ENCODE measurements at regions not wholly inside any gene's neighbourhood (a gene's known extent, or its start where the extent isn't known, plus 50 kb on each side); places are given as distances from the start of the nearest gene placed in this dataset.
"Not testable (repeated sequence)": the region's sequence is repeated elsewhere in the genome, so short reads cannot be mapped to it uniquely, and the experiment has no call there.

- no peak for DNase-seq
Measured at GRCh38 chr3:6467186-6467585, 393.7 kb upstream of the GRM7 start.

DNA sequence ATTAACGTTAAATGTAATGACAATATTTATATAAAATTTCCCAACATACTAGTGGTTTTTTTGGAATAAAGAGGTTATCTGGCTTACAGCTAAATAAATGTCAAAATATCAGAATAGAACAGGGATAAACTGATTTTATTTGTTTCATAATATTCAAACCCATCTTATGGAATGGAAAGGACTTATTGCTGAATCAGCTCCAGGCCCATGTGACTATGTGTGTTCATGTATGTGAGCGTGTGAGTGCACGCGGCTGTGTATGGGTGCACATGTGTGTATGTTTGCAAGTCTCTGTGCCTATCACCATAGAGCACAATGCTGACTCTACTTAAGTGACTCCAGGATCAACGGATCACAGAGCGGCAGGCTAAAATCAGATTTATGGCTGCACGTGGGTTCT, 392.3 kb upstream of the GRM7 start:
- no peak for DNase-seq

DNA sequence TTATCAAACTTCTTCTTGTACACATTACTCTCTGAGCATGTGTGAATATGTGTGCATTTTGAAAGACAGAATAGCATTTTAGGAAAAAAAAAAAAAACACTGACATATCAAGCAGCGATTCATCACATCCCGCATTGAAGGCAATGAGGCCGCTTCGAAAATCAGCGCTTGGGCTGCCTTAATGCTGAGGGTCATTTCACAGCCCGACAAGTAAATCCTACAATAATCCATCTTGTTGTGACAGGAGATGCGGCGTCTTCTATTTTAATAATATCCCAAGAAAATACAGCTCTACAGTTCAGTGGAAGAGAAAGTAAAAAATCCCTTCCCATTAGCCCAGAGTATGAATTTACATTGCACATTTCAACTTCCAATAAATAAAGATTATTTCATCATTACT, 389.2 kb upstream of the GRM7 start:
- DNase-seq: no peak

DNA sequence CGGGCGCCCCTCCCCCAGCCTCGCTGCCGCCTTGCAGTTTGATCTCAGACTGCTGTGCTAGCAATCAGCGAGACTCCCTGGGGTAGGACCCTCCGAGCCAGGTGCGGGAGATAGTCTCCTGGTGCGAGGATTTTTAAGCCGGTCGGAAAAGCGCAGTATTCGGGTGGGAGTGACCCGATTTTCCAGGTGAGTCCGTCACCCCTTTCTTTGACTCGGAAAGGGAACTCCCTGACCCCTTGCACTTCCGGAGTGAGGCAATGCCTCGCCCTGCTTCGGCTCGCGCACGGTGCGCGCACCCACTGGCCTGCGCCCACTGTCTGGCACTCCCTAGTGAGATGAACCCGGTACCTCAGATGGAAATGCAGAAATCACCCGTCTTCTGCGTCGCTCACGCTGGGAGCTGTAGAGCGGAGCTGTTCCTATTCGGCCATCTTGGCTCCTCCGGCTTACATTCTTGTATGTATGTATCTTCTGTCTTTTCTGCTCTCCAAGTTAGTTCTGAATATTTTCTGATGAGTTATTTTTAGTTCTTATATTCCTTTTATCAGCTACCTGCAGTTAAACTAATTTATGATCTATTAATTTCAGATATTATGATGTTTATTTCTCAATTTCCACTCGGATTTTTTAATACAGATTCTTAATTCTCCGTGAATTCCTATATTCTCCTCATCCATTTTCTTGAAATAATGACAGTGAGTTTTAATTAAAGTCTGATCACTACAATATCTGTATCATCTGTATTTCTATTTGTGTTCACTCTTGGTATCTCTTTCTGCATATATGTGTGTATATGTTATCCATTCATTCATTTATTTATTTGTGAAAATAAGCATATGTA, 370.2 kb upstream of the GRM7 start:
- not testable (repeated sequence) for DNase-seq

- no peak for DNase-seq
Measured at GRCh38 chr3:6491768-6492167, 369.1 kb upstream of the GRM7 start.

DNA sequence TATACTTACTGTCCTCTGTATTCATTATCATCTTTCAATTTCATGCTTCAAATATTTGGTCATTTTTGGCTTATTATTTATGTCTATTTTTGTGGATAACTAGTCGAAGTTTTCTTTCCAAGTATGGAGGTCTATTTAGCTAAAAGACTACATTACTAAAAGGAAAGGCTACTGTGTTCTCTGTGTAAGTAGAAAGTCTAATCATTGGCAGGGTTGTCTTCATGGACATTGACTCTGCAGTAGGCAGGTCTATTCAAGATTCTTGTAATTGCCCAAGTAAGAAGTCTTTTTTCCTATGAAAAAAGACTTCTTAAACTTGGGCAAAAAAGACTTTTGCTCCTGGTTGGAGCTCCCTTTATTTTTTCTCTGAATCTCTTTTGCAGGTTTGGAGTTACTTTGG, 368.6 kb upstream of the GRM7 start:
- no peak for DNase-seq

DNA sequence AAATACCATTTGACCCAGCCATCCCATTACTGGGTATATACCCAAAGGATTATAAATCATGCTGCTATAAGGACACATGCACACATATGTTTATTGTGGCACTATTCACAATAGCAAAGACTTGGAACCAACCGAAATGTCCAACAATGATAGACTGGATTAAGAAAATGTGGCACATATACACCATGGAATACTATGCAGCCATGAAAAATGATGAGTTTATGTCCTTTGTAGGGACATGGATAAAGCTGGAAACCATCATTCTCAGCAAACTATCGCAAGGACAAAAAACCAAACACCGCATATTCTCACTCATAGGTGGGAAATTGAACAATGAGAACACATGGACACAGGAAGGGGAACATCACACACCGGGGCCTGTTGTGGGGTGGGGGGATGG, 362.0 kb upstream of the GRM7 start:
- DNase-seq: not testable (repeated sequence)

GRCh38 chr3:6504347-6504746, 356.6 kb upstream of the GRM7 start:
- DNase-seq: no peak

DNA sequence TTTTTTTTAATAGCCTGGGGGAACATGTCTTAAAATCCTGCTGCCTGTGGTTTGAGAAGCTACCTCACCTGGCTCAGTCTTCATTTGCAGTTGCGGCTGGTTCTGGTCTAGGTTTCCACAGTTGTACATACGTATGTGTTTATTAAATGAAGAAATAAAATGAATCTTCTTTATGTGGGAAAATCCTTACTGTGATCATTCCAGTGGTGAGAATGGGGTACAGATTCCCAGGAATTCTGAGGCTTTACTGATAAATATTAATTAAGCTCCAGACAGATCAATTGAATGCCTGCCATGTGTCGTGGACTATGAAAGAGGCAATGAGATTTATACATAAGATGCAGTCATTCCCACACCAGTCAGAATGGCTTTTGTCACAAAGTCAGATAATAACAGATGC, 356.1 kb upstream of the GRM7 start:
- no peak for DNase-seq

DNA sequence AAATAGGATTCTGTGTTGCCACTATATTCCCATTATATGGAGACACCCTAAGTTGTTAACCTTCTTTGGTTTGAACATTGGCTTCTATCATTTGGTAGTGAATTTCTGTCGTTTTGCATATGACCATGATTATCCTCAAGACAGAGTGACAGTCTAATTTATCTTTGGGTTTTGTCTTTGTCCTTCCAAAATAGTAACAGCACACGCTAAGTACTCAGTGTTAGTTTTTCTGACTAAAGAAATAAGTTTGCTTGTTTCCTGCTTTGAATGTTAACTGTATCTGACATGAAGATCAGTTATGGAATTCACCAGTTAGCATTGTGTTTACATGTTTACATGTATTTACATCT, 352.5 kb upstream of the GRM7 start:
- no peak for DNase-seq

GRCh38 chr3:6509576-6509975, 351.3 kb upstream of the GRM7 start:
- no peak for DNase-seq

DNA sequence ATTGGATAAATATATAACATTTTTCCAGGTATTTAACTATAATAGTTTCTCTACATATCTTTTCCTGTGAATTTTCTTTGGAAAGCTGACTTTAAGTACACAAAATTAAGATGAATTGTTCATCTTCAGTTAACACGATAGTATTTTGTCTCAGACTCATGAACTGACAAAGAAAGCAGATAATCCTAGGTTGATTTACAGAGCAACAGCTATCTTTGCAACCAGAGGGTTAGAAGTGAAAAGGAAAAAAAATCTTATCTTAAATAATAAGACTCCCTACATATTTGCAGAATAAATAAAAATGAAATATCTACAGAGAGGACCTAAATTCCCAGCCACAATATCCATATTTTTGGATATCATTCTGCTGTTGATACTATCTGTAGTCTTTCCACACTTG, 350.2 kb upstream of the GRM7 start:
- no peak for DNase-seq

DNA sequence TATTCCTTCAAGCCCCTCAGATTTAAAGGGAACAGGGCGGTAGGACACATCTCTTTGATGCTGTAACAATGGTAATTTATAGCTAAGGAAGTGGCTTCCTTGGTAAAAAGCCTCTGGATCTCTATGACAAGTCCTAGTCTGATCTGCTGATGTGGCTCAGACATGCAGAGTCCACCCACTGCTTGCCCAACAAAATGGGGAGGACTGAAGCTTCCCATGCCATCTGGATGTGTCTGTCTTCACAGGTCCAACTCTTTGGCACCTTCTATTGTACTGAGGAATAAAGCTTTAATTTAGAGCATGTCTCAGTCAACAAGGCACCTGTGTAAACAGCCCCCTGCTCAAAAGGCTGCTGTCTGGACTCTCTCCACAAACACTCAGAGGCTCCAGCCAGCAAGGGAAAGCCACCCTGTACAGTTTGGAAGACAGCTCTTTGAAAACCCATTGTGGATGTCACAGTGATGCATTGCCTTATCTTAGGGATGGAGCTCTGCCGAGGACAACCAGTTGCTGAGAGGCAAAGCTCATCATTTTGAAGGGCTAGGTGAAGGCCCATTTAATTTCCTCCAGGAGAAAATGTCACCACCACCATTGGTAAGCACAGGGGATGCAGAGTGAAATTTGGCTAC, 348.6 kb upstream of the GRM7 start:
- DNase-seq: no peak

GRCh38 chr3:6516143-6516542, 344.8 kb upstream of the GRM7 start:
- no peak for DNase-seq

DNA sequence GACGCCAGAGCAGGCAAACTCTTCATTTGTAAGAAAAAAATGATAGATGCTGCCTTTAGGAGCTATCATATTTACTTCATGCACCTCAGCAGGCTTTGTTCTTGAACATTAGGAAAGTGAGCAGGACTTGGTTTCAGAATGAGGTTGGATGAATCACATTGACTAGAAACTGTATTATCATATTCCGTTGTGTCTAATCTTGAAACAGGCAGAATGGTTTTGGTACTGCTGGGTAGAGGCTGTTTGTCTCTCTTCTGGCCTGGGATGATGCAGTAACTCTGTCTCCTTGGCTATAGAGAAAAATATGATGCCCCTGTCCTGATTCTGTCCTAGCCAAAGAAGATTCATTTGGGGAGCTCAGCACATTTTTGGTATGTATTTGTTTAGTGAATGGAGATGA, 344.2 kb upstream of the GRM7 start:
- no peak for DNase-seq

DNA sequence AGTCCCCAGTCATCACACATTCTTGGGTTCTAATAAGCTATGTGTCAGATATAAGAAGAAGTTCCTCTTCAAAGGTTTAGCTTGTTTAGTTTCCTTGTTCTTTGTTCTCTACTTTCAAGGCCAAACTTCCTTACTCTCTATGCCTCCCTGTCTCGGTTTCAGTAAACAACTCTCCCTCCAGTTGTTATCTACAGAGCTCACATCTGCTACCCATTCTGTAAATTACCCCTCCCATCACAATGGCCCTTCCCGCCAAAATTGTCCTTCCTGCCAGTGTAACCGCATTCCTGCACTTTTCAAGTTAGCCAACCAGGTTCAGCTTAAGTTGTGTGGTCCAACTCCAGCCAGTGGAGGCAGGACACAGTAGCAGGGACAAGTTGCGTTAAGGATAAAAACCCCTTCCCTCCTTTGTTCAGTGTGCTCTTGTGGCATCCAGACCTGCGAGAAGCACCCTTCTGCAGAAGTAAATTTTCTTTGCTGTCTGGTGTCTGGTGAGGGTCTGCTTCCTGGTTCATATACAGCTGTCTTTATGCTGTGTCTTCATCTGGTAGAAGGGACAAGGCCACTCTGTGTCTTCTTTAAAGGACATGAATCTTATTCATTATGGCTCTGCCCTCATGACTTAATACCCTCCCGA, 342.1 kb upstream of the GRM7 start:
- DNase-seq: no peak

DNA sequence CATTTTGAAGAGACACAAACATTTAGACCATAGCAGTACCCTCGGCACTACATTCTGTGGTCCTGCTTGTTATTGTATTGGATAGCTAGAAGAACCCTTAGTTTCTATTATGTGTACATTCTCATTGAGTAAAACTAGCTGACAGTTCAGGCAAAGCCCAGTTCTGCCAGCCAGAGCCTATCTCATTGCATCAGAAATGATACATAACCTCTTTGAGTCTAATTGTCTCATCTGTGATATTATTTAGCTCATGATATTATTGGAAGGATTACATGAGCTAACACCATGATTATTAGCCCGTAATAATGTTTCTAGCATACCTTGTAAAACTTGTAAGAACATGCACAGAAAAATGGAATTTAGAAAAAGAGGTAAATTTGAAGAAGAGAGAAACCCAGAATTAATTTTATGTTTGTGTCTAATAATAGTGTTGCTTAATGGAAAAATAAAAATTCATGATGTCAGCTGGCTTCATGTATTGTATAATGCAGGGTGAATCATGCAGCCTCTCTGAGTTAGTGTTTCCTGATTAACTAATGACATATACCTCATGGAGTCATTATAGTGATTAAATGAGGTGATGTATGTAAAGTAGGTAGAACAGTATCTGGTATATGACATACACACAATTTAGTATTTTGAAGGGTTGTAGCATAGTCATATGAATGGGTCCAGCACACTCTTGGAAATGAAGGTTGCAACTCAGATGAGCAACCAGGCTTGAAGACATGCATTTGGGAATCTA, 339.4 kb upstream of the GRM7 start:
- DNase-seq: no peak

DNA sequence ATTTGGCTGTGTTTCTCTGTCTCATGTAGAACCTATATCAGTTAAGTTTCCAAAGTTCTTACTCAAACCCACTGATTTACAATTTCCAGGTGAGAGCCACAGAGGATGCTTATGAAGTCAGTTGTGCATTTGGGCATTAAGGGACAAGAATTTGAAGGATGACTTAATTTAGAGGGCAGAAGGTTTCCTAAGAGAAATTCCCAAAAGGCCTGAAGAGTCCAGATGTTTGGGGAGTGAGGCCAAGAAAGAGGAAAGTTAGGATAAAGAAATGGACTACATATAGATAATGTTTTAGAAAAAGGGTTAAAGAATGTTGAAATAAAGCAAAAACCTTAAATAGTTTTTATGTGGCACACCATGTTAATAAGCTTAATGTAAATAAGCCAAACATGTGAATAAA, 338.7 kb upstream of the GRM7 start:
- DNase-seq: no peak

GRCh38 chr3:6523043-6523442, 337.9 kb upstream of the GRM7 start:
- no peak for DNase-seq

DNA sequence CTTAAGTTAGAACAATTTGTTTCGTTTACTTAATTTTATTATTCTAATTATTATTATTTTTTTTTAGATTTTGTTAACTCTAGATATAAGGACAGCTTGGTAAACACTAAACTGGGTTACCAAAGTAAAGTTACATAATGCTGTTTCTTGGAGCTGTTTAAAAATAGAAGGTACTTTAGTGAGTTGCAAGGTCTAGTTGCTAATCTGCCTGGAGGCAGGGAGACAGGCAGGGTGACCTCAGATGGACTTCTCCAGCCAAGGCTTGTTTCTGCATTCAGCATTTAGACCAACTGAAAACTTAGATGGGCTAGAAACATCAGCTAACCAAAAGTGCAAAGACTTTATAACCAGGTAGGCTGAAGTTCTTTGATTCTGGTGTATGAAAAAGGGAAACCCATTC, 336.4 kb upstream of the GRM7 start:
- DNase-seq: no peak

DNA sequence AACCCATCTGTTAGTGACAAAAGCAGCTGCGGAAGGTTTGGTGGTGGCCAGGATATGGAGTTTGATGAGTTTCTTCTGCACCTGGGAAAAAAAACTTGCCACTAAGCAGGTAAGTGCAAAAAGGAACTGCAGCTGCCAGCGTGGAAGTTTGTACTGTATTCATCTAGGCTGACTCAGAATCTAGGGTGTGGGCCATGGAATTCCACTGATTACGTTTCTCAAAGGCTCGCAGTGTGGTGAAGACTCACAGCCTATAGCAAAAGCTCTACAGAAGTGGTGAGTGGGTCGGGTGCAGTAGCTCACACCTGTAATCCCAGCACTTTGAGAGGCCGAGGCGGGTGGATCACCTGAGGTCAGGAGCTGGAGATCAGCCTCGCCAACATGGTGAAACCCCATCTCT, 334.6 kb upstream of the GRM7 start:
- no peak for DNase-seq

GRCh38 chr3:6526861-6527260, 334.1 kb upstream of the GRM7 start:
- DNase-seq: no peak

DNA sequence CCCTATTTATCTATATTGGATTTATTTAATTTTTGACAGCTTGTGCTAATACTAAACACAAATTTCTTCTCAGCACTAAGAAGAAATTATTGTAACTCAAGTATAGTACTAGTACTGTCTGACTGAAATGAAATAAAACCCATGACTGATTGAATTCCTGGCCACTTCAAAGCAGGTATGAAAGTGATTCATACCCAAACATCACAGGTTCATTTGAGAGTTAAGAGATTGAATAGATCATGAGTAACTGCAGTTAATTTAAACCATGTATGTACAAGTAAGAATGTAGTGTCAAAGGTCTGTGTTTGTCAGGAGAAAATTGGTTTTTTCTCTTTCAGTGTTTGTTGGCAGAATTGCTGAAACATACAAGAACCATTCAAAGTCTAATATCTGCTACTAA, 332.0 kb upstream of the GRM7 start:
- DNase-seq: no peak

GRCh38 chr3:6531153-6531552, 329.8 kb upstream of the GRM7 start:
- DNase-seq: no peak
